ENCODE measurements at regions not wholly inside any gene's neighbourhood (a gene's known extent, or its start where the extent isn't known, plus 50 kb on each side); places are given as distances from the start of the nearest gene placed in this dataset.

DNA sequence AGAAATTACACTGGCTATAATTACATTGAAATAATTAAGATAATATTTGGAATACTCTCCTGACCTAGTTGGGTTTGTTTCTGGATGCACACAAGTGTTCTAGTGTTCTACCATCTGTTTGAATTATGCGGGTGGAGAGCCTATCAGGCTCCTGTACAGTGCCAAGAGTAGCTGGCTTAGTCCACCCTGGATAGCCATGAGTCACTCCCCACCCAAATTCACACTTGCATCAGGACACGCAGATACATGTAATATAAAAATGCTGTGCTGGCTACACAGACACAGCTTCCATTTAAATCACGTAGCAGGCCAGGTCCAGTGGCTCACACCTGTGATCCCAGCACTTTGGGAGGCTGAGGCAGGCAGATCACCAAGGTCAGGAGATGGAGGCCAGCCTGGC, 686.2 kb upstream of the SLC35B3 start:
- Histone ChIP-seq H3K4me3 (ENCODE audit: low read length) (no peak overlapping the region), H3K9me2 (replicated peaks; ENCODE audit: low read length) (no peaks in the 10 kb centered on the region), H3K9me3 (ENCODE audit: low read length) (no peaks in the 10 kb centered on the region), H3K4me1 (ENCODE audit: insufficient read depth, low read length) (no peaks in the 10 kb centered on the region), H3K36me3 (ENCODE audit: low read depth, low read length) (no peaks in the 10 kb centered on the region), H2AFZ (ENCODE audit: low read length) (no peak overlapping the region), H3K27ac (ENCODE audit: low read length) (no peak overlapping the region), H4K20me1 (ENCODE audit: low read length) (no peaks in the 10 kb centered on the region), H3F3A (ENCODE audit: low read length, unreplicated experiment) (no peaks in the 10 kb centered on the region), H3K9ac (ENCODE audit: low read length) (no peak overlapping the region), H3K27me3 (ENCODE audit: low read length) (peaks cover 30% of the 10 kb centered on the region; the same call in 1 of the 2 replicates), H3K4me2 (ENCODE audit: low read length) (no peak overlapping the region), H3K79me2 (ENCODE audit: low read length) (no peaks in the 10 kb centered on the region)
- intact Hi-C loops (cut with micrococcal nuclease) = no loop called here
- CTCF ChIA-PET = no interaction called here
- ATAC-seq = no peak
- TF ChIP-seq EZH2phosphoT487 (IDR thresholded peaks at IDR 0.05; ENCODE audit: borderline replicate concordance, low read length) (no peak), EZH2 (IDR thresholded peaks at IDR 0.05; ENCODE audit: low read length, unreplicated experiment) (no peak)
- TF ChIP-seq, protein P1, sequence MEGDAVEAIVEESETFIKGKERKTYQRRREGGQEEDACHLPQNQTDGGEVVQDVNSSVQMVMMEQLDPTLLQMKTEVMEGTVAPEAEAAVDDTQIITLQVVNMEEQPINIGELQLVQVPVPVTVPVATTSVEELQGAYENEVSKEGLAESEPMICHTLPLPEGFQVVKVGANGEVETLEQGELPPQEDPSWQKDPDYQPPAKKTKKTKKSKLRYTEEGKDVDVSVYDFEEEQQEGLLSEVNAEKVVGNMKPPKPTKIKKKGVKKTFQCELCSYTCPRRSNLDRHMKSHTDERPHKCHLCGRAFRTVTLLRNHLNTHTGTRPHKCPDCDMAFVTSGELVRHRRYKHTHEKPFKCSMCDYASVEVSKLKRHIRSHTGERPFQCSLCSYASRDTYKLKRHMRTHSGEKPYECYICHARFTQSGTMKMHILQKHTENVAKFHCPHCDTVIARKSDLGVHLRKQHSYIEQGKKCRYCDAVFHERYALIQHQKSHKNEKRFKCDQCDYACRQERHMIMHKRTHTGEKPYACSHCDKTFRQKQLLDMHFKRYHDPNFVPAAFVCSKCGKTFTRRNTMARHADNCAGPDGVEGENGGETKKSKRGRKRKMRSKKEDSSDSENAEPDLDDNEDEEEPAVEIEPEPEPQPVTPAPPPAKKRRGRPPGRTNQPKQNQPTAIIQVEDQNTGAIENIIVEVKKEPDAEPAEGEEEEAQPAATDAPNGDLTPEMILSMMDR (conservative IDR thresholded peaks at IDR 0.05; ENCODE audit: low read depth, low read length) = no peak
- DNase-seq = no peak
- BruUV-seq (replicated peaks) = no TSS peak
- POLR2A ChIA-PET (ENCODE audit: unreplicated experiment) = no interaction called here

DNA sequence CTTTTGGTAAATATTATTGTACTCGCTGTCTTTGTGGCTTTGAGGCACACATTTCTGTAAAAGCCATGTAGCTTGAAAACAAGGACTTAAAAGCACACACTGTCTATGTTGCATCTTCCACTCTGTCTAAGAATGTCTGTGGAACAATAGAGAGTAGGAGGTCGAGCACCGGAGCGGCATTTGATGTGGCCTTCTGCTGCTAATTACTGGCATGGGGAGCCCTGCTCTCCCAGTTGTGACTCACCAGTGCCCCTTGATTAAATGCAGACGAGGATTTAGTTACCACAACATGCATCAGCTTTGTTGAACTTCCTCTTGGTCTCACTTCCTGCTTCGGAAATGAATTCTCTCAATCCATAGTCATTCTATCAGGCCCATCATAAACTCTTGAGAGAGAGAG, 680.7 kb upstream of the SLC35B3 start:
- H3K36me3 ChIP-seq (ENCODE audit: low read depth, low read length) = no peaks in the 10 kb centered on the region
- peak; percentile 12 for DNase-seq
- no peaks in the 10 kb centered on the region for H4K20me1 ChIP-seq (ENCODE audit: low read length)
- no peaks in the 10 kb centered on the region for H3F3A ChIP-seq (ENCODE audit: low read length, unreplicated experiment)
- no peak overlapping the region for H3K9ac ChIP-seq (ENCODE audit: low read length)
- ChIA-PET POLR2A (ENCODE audit: unreplicated experiment) (no interaction called here), CTCF (no interaction called here)
- no peak for TF ChIP-seq EZH2phosphoT487 (IDR thresholded peaks at IDR 0.05; ENCODE audit: borderline replicate concordance, low read length)
- no peak for TF ChIP-seq EZH2 (IDR thresholded peaks at IDR 0.05; ENCODE audit: low read length, unreplicated experiment)
- TF ChIP-seq, protein P1 (conservative IDR thresholded peaks at IDR 0.05; ENCODE audit: low read depth, low read length) = no peak
- H3K79me2 ChIP-seq (ENCODE audit: low read length) = no peaks in the 10 kb centered on the region
- no peak overlapping the region for H2AFZ ChIP-seq (ENCODE audit: low read length)
- no TSS peak for BruUV-seq (replicated peaks)
- intact Hi-C loops (cut with micrococcal nuclease) = no loop called here
- H3K4me1 ChIP-seq (ENCODE audit: insufficient read depth, low read length) = no peaks in the 10 kb centered on the region
- no peak overlapping the region for H3K27ac ChIP-seq (ENCODE audit: low read length)
- H3K27me3 ChIP-seq (ENCODE audit: low read length) = peaks cover 48% of the 10 kb centered on the region
- H3K9me3 ChIP-seq (ENCODE audit: low read length) = no peaks in the 10 kb centered on the region
- no peaks in the 10 kb centered on the region for H3K9me2 ChIP-seq (replicated peaks; ENCODE audit: low read length)
- H3K4me3 ChIP-seq (ENCODE audit: low read length) = no peak overlapping the region
- H3K4me2 ChIP-seq (ENCODE audit: low read length) = no peak overlapping the region
- ATAC-seq = no peak

DNA sequence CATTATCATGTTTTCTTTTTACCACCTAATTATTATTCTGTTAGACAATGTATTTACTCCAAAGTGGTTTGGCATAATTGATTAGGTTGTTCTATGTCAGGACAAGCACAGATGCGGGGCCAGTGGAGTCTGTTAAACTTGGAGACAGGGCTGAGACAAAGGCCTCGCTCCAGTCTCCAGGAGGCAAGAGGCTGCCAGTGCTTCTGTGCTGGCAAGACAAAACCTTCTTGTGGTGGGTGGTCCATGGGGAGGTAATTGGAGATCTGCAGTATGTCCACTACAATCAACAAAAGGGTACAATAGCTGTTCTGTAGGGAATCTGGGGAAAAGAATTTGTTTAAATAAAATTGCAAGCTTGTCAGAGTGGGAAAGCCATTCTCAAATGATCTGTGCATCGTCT, 677.2 kb upstream of the SLC35B3 start:
- no peaks in the 10 kb centered on the region for H3K79me2 ChIP-seq (ENCODE audit: low read length)
- H3K27me3 ChIP-seq (ENCODE audit: low read length) = peaks cover 53% of the 10 kb centered on the region
- no peaks in the 10 kb centered on the region for H3K36me3 ChIP-seq (ENCODE audit: low read depth, low read length)
- no peaks in the 10 kb centered on the region for H4K20me1 ChIP-seq (ENCODE audit: low read length)
- H3K27ac ChIP-seq (ENCODE audit: low read length) = no peak overlapping the region
- no peak overlapping the region for H2AFZ ChIP-seq (ENCODE audit: low read length)
- no peaks in the 10 kb centered on the region for H3K4me1 ChIP-seq (ENCODE audit: insufficient read depth, low read length)
- BruUV-seq (replicated peaks) = no TSS peak
- H3K9ac ChIP-seq (ENCODE audit: low read length) = no peak overlapping the region
- intact Hi-C loops (cut with micrococcal nuclease) = no loop called here
- no peak overlapping the region for H3K4me3 ChIP-seq (ENCODE audit: low read length)
- ChIA-PET POLR2A (ENCODE audit: unreplicated experiment) (no interaction called here), CTCF (no interaction called here)
- no peaks in the 10 kb centered on the region for H3K9me3 ChIP-seq (ENCODE audit: low read length)
- no peak for ATAC-seq
- no peak for DNase-seq
- H3F3A ChIP-seq (ENCODE audit: low read length, unreplicated experiment) = no peaks in the 10 kb centered on the region
- H3K9me2 ChIP-seq (replicated peaks; ENCODE audit: low read length) = no peaks in the 10 kb centered on the region
- no peak overlapping the region for H3K4me2 ChIP-seq (ENCODE audit: low read length)
- TF ChIP-seq, protein P1 (conservative IDR thresholded peaks at IDR 0.05; ENCODE audit: low read depth, low read length) = no peak
- no peak for TF ChIP-seq EZH2 (IDR thresholded peaks at IDR 0.05; ENCODE audit: low read length, unreplicated experiment)
- no peak for TF ChIP-seq EZH2phosphoT487 (IDR thresholded peaks at IDR 0.05; ENCODE audit: borderline replicate concordance, low read length)

Measured in PC-3 (cell line).